SH-SY5Y (cell line): ENCODE measurements at regions not wholly inside any gene's neighbourhood (a gene's known extent, or its start where the extent isn't known, plus 50 kb on each side); places are given as distances from the start of the nearest gene placed in this dataset.

Source experiments
- GATA2 ChIP-seq: IDR thresholded peaks from 2 replicates; pipeline ENCODE4 v1.6.1; 2011; ENCODE audit warnings: mild to moderate bottlenecking, low read depth, low read length
- GATA3 ChIP-seq: IDR thresholded peaks from 2 replicates; pipeline ENCODE4 v1.6.1; 2011; ENCODE audit warnings: low read depth, mild to moderate bottlenecking, low read length, moderate library complexity

DNA sequence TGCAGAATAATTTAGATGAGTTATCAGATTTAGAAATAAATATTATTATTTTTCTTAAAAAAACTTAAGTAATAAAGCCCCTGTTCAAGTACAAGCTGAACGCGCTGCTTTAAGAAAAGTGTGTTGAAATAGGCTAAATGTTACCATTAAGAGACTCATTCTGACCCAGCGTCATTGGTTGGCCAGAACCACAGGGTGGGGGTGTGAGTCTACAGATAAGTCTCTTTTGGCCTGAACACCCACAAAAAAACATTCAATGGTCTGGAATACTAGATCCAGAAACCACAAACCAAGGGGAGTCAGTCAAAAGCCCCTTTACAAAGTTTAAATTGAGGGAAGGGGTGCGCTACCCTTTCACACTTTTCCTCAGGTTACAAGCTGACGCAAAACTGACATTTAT lies 776.1 kb downstream of the KCNJ2 start:
- no peak for TF ChIP-seq GATA3
- no peak for TF ChIP-seq GATA2
